Hematopoietic multipotent progenitor cell treated with erythropoietin and hydrocortisone succinate and interleukin-3 and kit ligand, for 17 days (in vitro differentiated cells): ENCODE measurements at regions not wholly inside any gene's neighbourhood (a gene's known extent, or its start where the extent isn't known, plus 50 kb on each side); places are given as distances from the start of the nearest gene placed in this dataset.
"Not testable (repeated sequence)": the region's sequence is repeated elsewhere in the genome, so short reads cannot be mapped to it uniquely, and the experiment has no call there.

Source experiments
- DNase-seq: peaks from one replicate; pipeline ENCODE4 v3.0.0-alpha.2; 2015; ENCODE audit warnings: low spot score

DNA sequence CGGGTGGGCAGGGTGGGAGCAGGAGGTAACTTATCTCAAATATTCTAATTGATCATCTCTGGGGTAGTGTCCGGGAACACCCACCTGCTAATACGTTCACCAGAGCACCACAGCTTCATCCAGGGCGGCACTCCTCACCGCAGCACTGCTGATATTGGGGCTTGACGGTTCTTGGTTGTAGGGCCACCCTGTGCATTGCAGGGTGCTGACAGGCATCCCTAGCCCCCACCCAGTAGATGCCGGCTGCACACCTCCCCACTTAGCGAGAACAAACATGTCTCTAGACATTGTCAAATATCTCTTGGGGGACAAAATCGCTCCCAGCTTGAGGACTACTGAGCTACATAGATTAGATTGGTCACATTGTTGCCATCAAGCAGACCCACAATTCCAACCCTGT, 73.9 kb upstream of the WASF3 start:
- no peak for DNase-seq

DNA sequence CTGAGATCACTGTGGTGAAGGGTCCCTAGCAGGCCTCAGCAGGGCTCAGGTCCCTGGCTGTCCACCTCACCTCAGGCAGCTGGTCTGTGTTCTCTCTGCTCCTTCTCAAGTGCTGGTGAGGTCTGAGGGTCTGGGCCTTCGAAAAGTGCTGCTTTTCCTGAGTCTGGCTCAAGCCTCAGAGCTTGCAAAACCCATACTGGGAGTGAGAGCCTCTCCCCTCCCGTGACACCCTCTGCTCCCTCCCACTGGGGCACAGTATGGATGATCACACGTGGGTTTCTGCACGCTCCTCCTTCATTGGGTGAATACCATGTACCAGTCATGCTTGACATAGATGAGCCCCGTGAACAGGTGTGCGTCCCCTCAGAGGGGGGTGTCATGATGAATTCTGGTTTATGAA, 73.3 kb upstream of the WASF3 start:
- no peak for DNase-seq

DNA sequence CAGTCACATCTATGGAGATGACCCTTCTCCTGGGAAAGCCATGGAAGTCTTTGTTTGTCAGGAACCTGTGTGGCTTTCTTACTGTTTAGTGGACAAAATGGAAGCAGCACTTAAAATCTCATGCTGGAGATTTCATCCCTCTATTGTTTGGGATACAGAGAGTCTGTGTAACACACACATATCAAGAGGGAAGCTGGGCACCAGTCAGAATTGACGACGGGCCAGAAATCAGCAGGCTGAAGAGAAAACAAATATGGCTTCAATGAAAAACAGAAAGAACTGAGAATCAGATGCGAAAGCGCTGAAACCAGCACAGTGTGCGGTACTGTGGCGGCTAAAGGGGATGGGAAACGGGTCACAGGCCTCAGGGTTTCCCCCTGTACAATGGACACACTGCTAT, 72.2 kb upstream of the WASF3 start:
- no peak for DNase-seq

DNA sequence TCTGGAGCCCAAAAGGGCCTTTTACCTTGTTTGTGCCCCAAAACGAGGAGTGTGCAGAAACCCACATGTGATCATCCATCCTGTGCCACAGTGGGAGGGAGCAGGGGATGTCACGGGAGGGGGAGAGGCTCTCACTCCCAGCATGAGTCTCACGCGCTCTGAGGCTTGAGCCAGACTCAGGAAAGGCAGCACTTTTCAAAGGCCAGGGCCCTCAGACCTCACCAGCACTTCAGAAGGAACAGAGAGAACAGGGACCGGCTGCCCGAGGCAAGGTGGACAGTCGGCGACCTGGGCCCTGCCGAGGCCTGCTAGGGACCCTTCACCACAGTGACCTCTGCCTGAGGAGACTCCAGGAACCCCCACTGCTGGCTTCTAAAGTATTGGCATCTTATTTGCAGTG, 71.7 kb upstream of the WASF3 start:
- DNase-seq: no peak

DNA sequence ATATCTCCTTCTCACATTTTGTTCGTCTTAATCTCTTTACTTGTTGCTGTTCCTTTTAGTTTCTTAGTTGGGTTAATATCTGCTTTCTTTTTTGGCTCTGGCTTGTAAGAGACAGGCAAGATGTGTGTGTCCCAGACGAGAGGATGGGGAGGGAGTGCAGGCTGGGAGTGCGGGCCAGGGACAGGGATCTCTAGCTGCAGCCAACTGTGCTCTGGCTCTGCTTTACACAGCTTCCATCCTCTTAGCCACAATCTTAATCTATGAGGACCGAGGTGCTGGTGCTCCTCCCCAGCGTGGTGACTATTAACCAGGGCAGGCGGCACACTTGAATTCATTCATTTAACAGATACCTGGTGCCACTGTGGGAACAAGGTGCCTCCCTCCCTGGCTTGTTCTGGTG, 70.9 kb upstream of the WASF3 start:
- no peak for DNase-seq

DNA sequence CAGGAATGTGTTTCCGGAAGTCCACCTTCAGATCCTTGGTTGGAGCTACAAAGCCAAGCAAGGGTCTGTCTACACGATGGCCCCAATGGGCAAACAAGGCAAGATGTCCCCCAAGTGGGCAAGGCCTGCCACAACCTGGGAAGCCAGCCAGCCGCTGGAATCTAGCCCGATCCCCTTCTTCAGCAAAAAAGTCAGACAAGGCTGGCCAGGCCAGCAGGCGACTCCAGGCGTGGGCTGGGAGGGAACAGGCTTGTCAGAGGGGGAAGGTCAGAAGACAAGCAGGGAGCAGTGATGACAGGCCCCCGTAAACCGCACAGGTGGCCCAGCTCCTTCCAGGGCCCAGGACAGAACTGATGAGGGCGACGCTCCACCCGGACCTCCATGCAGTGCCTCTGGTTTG, 69.7 kb upstream of the WASF3 start:
- DNase-seq: no peak

DNA sequence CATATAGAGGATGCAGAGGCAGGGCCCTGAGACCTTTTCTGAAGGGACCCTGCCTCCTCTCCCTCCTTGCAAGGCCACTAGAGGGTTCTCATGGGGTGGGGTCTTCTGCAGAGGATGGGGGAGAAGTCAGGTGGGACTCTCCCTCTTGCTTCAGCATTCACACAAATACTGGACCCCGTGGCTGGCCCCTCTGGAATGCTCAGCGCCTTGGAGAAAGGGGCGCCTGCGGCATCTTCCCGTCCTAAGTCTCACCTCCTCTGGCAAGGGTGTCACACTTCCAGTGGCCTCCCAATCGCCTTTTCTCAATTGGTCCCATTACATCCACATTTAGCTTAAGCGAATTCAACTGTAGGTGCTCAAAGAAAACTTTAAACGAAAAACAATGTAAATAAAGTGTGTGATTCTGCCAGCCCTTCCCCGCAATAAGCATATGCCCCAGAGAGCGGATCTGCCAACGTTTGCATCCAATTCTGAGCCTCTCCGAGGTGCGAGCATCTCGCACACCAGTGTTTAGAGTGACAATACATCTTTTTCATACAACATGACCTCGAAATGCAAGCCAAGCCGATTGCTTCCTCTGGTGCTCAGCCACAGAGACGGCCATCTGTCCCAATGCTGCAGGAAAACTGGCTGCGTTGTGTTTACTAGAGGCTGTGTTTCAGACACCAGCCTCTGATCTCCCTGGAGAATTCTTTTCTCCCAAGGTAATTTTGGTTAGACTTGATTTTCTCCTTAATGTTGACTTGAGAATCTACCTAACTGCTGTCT, 69.1 kb upstream of the WASF3 start:
- no peak for DNase-seq

DNA sequence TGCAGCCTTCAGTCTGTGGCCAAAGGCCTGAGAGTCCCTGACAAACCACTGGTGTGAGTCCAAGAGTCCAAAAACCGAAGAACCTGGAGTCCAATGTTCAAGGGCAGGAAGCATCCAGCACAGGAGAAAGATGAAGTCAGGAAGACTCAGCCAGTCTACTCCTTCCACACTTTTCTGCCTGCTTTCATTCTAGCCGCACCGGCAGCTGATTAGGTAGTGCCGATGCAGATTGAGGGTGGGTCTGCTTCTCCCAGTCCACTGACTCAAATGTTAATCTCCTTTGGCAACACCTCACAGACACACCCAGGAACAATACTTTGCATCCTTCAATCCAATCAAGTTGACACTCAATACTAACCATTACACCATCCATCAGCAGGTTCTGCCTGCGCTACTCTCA, 65.2 kb upstream of the WASF3 start:
- not testable (repeated sequence) for DNase-seq

DNA sequence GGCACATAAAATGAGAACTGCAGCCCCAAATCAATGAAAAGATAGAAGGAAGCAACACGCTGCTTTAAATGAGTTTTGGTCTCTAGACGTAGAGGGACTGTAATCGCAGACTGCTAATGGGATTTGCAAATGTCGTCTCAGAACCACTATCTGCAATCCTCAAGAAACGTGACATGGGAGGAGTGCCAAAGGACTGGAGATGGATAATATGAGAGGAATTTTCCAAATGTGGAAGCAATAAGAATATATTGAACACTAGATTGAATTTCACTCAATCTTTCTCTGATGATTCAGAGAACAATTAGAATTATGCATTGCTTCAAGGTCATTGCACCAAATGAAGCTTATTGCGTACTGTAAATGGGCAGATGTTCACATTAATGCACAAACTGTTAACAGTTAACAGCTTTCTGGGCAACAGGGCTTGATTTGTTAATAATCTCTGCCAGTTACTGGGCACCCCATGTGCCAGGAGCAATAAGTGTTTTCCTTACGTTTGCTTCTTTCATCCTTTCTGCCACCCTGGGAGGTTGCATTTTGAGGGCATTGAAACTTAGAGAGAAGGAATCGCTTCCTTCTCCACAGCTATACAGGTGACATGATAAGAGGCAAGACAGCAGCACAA, 62.8 kb upstream of the WASF3 start:
- DNase-seq: no peak

DNA sequence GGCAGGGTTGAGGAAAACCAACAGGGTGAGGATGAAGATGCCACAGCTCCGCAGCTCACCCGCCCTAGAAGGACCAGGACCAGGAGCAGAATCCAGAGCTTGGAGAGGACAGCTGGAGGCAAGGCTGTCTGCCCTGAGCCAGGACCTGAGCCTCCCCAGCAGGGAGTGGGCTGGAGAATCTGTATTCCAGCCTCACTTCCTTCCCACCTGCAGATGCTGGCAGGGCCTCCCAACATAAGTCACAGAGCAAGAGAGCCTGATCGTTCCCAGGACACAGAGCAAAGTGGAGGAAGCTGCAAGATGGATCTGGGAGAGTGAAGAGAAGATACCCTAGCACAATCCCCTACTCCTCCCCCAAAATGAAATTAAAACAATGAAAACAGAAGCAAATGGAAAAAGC, 61.7 kb upstream of the WASF3 start:
- no peak for DNase-seq

DNA sequence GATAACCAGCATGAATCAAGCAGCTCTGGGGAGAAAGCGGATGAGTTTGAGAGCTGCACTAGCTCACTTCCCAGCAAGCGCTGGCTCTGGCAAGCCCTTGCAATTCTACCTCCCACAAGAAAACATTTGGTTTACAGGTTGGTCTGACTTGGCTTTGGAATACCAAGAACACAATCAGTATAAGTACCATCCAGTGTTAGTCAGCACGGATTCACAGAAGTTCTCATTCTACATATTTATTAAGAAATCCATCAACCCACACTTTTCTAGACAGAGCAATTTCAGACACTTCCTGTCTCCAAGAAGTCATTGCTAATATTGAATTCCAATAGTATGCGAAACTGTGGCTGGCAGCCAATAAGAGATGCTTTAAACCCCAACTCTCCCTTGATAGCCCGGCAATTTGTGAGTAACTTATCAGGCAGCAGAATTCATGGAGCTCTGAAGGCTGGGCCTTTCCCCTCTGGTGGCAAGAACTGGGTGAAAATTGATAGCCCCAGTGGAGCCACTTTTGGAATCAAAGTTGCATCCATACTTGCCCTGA, 59.4 kb upstream of the WASF3 start:
- no peak for DNase-seq

DNA sequence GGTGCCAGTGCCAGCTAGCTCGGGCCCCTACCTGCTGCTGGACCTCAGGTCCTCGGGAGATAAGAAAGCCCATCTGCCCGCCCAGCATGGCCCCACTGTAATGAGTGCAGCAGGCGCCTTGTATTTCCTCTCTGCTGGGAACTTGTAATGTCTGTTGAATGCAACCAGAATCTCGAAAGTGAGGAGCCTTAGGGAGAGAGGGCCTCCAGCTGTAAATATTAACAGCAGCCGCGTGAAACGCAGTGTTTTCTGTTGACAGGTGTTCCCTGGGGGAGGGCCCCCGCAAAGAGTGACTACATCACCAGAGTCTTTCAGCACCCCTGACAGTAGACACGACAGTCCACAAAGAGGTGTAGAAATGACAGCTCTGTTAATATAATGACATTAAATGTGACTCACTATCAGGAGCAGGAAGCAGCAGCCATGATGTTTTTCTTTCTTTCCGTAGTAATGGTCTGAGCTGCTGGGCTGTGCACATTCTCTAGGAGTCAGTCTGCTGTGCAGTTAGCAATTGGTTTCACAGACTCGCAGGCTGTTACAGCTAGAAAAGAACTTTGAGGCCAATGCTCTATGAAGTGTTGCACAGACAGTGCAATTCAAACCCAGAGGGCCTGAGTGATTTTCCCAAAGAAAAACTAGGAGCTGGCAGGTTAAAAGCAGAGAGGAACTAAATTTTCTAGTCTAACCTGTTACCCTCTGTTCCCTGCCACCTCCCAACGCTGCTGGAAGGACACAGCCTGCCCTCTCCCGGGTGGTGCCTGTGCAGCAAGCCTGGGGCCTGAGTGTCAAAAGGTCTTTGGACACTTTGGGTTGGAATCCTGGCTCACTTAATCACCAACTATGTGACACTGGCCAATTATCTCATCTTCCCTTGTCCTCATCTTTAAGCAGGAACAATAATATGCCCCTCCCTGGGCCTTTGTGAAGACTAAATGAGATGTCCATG, 58.6 kb upstream of the WASF3 start:
- DNase-seq: no peak

DNA sequence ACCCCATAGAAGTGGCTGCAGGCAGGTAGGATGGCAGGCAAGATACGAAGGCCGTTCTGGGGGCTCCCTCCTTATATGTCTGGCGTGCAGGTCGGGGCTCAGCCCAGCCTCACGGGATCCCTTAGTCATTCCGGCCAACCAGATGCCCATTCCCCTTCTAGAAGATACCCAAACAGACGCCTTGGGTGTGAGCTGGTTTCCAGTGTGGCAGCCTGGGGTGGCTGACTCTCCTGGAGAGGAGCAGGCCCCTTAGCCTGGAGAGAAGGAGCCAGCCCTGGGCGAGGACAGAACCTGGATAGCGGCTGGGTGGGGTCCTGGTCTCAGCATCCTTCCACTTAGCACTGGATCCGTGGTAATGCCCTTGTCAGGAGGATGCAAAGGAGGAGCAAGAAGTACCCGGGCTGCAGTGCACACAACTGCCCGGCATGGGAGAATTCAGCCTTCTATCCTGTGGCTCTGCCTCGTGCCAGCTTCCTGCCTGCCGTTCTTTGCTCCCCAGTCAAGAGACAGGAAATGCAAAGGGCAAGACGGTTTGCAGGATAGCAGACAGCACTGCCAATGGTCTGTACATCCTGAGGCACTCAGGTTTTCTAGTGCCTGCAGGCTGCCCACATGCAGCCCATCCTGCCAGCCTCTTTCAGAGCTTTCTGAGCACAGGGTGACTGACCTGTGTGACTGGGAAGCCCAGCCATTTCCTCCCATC, 56.7 kb upstream of the WASF3 start:
- no peak for DNase-seq

DNA sequence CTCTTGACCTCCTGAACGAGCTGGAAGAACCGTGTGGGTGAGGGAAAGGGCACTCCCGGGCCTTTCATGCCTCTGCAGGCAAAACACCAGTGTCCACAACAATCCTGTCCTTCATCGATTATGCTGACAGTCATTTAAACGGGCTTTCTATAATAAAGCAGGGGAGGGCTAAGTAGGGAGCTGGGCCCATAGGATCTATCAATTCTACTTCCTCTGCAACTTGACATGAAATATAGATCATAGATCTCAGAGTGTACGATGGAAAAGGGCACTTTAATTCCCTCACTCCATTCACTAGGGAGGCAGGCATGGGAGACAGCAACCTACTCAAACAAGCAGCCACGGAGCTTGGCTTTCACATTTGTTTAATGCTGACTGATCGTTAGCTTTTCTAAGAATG, 55.8 kb upstream of the WASF3 start:
- no peak for DNase-seq

DNA sequence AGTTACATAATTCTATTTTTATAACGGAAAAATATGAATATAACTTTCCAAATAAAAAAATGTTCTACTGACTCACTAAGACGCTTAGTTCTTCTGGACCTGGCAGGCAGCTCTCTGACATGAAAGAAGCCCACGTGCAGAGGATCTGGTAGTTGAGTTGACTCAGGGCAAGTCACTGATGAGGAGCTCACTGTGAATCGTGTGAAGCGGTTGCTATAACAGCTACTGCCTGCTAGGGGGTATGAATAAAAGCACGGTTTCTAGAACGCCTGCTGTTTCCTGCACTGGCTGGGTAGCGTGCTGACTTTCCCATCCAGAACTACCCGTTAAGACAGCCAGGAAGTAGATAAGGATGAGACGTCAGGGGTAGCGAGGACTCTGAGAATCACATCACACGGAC, 54.7 kb upstream of the WASF3 start:
- no peak for DNase-seq

DNA sequence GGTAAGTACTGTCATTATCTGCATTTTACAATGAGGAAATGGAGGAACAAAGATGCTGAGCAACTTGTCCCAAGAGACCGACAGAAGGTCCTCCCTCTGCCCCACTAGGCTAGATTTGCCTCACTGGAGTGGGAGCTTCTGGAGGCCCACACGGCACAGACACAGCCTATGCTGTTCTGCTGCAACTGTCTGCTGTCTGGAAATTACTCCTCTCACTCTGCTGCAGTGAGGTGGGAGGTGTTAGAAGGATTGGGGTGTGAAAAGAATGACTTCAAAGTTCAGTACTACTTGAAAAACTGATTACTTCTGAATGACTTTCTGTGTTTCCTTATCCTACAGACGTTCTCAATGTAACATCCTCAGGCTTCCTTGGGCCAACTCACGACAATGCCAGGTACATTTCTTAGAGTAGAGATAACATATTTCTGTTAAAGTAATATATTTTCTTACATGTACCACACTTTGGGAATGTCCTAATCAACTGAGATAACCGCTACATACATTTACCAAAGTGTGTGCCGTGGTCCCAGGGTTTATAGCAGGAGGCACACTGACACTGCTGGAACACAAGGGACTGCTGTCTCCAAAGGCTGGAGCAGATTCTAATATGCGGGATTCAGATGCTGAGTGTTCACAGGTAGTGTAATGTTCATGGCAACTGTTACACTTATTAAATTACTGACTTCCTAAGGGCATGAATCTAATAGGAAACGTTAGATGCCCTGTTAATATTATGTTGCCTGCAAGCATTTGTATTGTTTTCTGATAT, 53.5 kb upstream of the WASF3 start:
- no peak for DNase-seq
